GM19328 (cell line): ENCODE measurements at regions not wholly inside any gene's neighbourhood (a gene's known extent, or its start where the extent isn't known, plus 50 kb on each side); places are given as distances from the start of the nearest gene placed in this dataset.
"Not testable (repeated sequence)": the region's sequence is repeated elsewhere in the genome, so short reads cannot be mapped to it uniquely, and the experiment has no call there.

Source experiments
- ATAC-seq: cut with Tn5 transposase; IDR thresholded peaks from one replicate; pipeline ENCODE4 v1.9.1; 2021; ENCODE audit warnings: mild to moderate bottlenecking, moderate library complexity; ENCODE audit not compliant: unreplicated experiment

DNA sequence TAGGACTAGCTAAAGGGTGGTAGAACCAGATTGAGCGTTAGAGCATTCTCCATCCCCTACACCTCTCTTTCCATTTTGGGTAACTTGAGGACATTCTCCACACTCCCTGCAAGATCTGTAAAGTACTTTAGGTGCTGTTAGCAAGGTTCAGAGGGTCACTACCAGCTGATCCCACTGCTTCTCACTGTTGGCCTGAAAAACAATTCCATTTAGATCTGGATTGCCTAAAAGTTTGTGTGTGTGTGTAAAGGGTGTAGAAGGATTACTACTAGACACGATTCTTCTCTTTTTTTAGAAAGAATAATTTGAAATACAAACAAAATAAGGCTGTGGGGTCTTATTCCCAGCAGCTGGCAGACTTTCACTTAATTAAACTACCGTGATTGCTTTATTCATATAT is 95.1 kb upstream of the TMEM178A start:
- ATAC-seq: no peak

DNA sequence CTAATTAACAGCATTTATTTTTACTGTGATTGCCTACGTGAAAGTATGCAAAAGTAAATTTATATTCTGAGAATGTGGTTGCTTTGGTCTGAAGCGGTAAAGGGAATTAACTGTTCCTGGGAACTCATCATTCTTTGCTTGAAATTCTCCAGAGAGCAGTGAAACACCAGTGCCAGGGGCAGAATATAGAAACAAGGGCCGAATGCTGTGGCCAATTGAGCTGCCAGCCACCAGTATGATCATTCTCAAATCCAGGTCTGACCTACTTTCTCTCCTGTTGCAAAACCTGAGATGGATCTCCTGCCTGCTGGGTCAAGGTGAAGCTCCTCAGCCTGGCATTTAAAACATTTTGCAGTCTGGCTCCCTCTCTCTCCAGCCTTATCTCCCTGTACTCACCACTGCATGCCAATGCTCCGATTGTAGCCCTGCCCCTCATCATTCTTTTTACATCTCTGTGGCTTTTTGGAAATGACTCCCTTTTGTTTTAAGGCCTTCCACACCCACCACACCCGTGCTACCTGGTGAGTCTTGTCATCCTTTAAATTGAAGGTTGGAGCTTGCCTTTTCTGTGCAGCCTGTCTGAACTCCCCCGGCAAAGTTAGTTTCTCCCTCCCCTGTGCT is 94.5 kb upstream of the TMEM178A start:
- ATAC-seq: no peak

DNA sequence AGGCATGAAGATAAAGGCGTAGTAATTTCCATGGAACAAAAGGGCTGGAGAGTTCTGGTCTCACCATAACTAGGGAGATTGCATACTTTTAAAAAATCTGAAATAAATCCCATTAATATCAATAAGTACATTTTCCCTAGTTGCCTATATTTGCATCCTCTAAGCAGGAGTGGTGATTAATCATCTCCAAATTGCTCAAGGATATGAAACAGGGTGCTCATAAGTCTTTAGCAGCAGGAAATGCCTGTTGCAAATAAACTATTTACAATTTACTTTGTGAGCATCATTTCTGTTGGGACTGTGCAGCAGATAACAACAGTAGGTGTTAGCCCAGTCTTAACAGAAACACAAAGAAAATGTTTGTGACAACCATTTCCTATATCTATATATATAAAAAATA is 92.4 kb upstream of the TMEM178A start:
- no peak for ATAC-seq

- ATAC-seq: no peak
Measured at GRCh38 chr2:39581866-39582265, 83.9 kb upstream of the TMEM178A start.

- no peak for ATAC-seq
Measured at GRCh38 chr2:39583213-39583612, 82.5 kb upstream of the TMEM178A start.

DNA sequence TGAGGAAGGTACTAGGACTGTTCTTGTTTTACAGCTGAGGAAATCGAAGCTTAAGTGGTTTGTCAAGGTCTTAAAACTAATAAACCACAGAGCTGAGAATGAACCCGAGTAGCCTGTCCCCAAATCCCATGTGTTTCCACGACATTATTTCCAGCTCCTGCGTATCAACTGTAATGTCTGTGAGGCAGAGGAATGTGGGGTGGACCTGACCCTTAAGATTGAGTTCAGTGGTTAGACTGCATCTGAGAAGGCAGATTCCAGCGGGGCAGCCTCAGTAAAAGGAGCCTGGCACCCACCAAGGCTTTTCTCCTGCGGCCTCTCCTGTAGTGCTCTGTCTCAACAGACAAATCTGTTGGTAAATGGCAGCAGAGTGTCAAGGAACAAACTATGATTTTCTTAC is 81.9 kb upstream of the TMEM178A start:
- no peak for ATAC-seq

GRCh38 chr2:39584283-39584965 is 81.3 kb upstream of the TMEM178A start:
- ATAC-seq: no peak

DNA sequence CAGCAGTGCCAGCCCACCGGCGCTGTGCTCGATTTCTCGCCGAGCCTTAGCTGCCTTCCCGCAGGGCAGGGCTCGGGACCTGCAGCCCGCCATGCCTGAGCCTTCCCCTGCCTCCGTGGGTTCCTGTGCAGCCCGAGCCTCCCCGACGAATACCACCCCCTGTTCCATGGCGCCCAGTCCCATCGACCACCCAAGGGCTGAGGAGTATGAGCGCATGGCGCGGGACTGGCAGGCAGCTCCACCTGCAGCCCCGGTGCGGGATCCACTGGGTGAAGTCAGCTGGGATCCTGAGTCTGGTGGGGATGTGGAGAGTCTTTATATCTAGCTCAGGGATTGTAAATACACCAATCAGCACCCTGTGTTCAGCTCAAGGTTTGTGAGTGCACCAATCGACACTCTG is 80.2 kb upstream of the TMEM178A start:
- ATAC-seq: not testable (repeated sequence)

- ATAC-seq: no peak
Measured at GRCh38 chr2:39587168-39587567, 78.5 kb upstream of the TMEM178A start.

DNA sequence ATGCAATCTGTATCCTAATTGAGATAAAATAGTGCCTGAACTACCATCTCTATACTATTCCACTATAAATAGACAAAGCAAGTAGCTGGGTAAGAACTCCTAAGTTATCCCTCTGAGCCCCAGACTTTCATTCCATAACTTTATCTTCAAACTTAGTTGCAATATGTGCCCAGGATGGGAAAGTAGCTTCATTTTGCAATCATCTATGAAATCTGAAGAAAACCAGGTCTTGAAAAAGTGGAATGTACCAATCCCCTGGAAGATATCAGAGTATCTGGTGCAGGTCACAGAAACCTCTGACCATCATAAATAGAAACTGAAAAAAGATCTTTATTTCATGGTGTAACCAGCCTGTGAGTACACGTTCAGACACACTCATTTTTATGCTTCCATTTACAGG is 78.1 kb upstream of the TMEM178A start:
- no peak for ATAC-seq

DNA sequence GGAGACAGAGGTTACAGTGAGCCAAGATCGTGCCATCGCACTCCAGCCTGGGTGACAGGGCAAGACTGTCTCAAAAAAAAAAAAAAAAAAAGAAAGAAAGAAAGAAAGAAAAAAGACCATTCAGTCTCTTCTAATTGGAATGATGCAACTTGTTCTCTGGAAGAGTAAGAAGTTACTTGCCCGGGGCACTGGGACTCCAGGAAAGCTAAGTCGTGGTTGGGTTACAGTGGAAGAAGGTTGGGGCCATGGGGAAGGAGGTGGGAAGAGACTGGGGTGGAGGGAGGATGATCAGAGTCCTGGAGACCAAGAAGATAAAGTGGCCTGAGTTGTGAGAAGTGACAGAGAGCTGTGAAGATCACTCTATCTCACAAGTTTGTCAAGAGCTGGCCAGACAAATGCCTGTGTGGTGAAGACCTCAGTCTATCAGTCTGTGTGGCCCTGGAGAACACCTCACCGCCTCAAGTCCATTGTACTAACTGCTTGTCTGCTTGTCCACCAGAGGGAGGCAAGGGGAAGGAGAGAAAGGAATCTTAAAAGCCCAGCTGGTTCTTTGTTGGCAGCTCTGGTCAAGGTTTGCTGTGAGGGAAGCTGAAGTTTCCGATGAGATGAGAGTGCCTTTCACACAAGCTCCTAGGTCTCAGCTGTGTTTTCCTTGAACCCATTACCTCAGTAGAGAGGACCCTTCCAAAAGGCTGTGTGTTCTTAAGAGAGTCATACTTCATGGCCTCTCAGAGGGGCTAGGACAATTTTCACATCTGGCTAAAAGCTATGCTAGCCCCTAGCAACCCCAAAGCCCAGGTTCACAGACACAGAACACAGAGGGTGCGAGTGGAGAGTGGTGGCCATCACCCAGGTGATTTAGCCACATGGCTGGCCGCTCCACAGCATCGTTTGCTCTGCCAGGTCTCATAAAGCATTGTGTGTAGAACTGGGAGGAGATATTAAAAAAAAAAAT is 72.0 kb upstream of the TMEM178A start:
- ATAC-seq: no peak

DNA sequence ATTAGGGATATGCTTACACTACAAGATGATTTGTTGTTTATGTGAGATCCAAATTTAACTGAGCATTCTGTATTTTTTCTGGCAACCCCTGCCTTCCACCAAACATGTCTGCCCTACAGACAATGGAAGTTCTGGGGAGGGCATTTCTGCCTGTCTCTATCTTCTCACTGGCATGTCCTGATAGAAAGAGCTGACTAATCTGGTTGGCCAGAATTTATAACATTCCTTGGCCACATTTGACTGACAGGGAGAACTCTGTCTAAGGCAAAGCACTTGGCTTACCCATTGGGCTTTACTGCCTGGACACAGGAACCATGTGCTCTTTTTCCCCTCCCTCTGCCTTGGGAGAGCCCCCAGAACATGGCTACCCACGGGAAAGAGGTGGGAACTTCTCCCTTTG is 70.6 kb upstream of the TMEM178A start:
- ATAC-seq: no peak

DNA sequence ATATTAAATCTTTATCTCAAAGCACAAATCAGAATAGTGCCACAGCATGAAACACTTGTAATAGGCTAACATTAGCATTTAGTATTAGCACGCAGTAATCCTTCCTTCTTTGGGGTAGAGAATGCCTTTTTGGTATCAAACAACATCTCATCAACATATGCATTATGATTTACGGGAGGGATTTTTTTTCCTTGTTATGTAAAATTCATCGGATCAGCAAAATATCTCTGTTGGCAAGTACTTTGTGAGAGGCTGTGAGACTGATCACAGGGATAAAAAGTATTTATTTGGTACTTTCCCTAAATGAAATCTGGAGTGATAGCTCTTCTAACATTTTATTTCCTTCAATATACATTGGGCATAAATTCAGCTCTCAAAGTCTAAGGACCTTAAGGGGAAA is 68.4 kb upstream of the TMEM178A start:
- ATAC-seq: no peak

DNA sequence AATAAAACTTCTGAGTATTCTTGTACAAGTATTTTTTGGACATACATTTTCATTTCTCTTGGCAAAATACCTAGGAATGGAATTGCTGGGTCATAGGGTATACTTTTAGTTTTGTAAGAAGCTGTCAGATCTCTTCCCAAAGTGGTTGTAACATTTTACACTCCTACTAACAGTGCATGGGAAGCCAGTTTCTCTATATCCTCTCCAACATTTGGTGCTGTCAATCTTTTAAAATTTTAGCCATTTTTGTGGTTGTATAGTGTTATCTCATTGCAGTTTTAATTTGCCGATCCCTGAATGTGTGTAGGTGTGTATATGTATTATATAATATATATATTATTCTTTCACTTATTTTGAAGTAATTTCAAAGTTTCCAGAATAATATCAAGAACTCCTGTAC is 63.1 kb upstream of the TMEM178A start:
- no peak for ATAC-seq

DNA sequence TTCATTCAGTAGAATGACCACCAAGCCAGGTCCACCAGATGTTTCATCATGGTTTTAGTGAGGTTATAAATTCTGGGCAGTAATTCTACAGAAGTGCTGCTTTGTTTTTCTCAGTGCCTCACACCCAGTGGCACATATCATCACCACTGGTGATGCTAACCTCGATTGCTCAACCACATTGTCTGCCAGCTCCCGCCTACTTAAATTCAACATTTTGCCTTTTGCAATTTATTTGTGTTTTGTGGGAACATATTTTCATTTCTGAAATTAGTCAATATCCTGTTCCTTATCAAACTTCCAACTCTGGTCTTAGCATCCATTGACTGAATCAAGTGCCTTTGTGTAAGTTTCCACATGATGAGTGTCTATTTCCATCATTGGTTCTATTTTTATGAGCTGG is 62.3 kb upstream of the TMEM178A start:
- ATAC-seq: no peak

- no peak for ATAC-seq
Measured at GRCh38 chr2:39604866-39605265, 60.9 kb upstream of the TMEM178A start.

- no peak for ATAC-seq
Measured at GRCh38 chr2:39606585-39606984, 59.1 kb upstream of the TMEM178A start.

- no peak for ATAC-seq
Measured at GRCh38 chr2:39607538-39608262, 58.0 kb upstream of the TMEM178A start.

DNA sequence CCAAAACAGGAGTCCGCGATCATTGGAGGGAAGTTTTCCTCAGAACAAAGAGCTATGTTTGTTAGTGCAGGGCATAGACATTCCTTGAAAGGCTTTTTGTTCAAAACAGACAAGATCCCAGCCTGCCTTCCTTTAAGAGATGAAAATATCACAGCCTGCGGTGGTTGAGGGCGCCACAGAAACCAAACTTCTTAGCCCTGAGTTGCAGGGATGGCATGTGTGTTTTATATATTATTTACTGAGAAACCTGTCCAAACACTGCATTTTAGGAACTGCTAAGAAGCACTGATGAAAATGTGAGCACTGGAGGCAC is 57.5 kb upstream of the TMEM178A start:
- ATAC-seq: no peak

GRCh38 chr2:39608686-39609441 is 56.9 kb upstream of the TMEM178A start:
- no peak for ATAC-seq

GRCh38 chr2:39609917-39610316 is 55.8 kb upstream of the TMEM178A start:
- no peak for ATAC-seq
